ENCODE measurements at regions not wholly inside any gene's neighbourhood (a gene's known extent, or its start where the extent isn't known, plus 50 kb on each side); places are given as distances from the start of the nearest gene placed in this dataset.
A peak's percentile ranks its signal among the peaks of the same experiment; 100 is the strongest.

DNA sequence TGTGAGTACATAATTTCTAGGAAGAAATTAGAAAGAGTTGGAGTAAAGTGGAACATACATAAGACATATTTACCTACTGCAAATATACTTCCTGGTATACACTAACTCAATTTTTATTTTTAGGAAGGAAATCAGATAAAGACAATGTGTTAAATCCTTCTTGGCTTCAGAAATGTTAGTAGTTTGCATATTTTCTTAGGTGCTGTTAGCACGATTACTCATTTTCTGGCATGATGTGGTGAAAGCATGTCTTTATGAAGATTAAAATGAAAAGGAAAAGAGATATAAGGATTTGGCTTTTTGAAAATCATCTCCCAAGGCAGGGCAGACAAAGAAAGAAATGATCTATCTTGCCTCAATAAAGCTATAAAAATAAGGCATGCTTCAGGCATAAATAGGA lies 287.6 kb upstream of the E2F7 start:
- DNase-seq (ENCODE audit: low spot score) = no peak

DNA sequence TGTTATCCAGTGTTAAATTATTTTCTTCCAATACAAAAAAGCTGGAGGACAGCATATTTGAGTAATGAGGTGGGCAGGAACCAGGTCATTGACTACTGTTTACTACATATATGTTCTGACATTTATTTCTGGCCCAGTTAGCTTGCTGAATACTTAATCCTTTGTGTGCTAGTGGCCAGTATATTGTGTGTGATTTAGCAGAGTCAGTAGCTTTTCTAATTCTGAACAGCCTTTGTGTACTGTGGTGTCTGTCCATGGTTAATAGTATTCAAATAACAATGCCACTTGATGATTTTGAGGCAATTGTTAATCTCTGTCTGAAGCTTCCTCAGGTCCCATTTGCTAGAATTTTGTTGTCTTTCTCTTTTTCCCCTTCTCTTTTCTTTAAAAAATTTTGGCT lies 286.5 kb upstream of the E2F7 start:
- no peak for DNase-seq (ENCODE audit: low spot score)

DNA sequence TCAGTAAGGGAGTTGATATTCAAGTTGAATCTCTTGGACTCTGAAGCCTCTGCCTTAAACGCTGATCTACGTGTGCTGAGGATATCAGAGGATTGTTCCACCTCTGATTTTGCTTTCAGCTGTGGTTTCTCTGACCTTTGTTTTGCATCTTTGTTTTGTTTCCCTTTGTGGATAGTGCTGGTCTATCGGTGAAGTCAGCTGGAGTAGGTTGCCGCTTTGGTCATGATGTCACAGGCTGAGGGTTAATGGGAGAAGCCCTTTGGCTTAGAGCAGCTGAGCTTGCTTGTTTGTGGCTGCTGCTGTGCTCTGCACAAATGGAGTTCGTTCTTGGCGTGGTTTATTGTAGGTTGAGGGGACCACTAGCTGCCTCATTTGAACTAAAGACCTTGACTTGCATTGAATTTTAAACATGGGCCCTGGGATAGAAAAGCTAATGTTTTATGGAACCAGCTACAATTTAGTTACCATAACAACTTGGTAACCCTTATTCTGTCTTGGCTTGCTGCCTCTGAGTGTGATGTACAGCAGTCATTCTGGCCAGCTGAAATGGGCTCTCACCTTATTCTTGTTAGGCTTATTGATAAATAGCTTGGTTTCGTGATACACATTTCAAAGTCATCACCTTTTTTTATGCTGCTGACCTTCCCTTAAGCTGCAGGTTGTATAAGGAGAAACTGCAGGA lies 284.5 kb upstream of the E2F7 start:
- no peak for DNase-seq (ENCODE audit: low spot score)

DNA sequence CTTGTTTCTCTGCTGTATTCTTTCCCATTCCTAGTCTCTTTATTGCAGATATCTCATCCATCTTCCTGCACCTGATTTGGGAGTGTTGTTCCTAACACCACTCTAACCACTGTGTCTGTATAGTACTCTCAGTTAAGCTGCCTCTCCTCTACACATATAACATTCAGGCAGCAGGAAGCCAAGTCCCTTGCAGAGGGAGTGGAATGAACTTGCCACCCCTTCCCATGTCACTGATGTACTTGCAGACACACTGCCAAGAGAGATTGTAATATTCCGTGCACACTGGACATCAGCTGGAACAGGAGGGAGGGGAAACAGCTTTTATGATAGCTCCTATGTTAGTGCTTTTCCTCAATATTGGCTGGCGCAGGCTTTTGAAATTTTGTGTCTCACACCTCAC lies 281.6 kb upstream of the E2F7 start:
- DNase-seq (ENCODE audit: low spot score) = no peak

GRCh38 chr12:77345336-77345735 lies 280.0 kb upstream of the E2F7 start:
- DNase-seq (ENCODE audit: low spot score) = no peak

GRCh38 chr12:77344651-77345050 lies 279.3 kb upstream of the E2F7 start:
- no peak for DNase-seq (ENCODE audit: low spot score)

- no peak for DNase-seq (ENCODE audit: low spot score)
Measured at GRCh38 chr12:77343291-77343690, 277.9 kb upstream of the E2F7 start.

DNA sequence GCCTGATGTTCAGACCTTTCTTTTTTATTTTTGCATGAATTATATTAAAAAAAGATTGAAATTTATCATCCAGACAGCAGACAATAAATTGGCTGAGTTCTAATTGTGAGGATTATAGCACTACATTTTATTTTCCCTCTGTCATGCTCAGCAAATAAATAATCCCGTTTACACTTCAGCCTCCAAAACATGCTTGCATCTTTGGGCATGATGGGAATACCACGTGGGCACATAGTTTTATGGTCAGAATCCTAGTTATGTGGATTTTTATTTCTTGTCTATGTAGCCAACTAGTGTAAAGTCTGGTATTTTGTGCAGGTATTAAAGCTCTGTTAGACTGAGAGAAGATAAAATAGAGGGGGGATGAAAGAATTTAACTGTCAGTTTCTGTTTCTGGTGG lies 276.9 kb upstream of the E2F7 start:
- no peak for DNase-seq (ENCODE audit: low spot score)

DNA sequence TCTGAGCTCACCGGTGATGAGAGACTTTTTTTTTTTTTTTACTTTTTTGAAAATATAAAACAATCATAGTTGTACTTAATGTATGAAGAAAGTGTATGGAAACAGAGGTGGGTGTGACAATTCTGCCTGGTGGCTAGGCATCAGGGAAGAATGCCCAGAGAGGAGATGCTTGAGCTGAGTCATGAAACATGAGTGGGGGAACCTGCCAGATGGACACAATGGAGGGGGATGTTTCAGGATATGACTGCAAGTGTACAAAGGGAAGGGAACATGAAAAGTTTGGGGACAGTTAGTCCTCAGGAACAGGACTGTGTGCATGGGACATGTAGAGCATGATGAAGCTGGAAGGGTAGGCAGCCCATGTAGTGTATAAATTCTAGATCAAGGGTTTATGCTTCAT lies 274.2 kb upstream of the E2F7 start:
- DNase-seq (ENCODE audit: low spot score) = no peak

DNA sequence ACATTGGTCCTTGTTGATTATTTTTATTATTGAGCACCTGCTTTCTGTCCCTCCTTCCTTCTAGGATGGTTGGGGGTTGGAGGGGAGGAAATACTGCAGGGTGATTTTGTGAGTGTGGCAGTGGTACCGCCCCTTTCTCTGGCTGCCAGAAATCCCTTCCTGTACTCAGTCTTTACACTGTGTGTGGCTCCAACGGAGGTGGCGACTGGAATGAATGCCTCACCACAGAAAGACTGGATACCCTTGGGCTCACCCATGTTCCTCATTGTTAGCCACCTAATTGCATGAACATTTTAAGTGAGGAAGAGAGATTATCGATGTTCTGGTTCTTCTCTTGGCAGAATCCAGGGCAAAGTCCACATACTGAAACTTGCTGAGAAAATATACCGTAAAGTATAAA lies 272.0 kb upstream of the E2F7 start:
- DNase-seq (ENCODE audit: low spot score) = no peak

- DNase-seq (ENCODE audit: low spot score) = no peak
Measured at GRCh38 chr12:77334806-77335205, 269.4 kb upstream of the E2F7 start.

GRCh38 chr12:77328326-77328725 lies 263.0 kb upstream of the E2F7 start:
- no peak for DNase-seq (ENCODE audit: low spot score)

GRCh38 chr12:77325511-77326236 lies 260.3 kb upstream of the E2F7 start:
- DNase-seq (ENCODE audit: low spot score) = no peak

DNA sequence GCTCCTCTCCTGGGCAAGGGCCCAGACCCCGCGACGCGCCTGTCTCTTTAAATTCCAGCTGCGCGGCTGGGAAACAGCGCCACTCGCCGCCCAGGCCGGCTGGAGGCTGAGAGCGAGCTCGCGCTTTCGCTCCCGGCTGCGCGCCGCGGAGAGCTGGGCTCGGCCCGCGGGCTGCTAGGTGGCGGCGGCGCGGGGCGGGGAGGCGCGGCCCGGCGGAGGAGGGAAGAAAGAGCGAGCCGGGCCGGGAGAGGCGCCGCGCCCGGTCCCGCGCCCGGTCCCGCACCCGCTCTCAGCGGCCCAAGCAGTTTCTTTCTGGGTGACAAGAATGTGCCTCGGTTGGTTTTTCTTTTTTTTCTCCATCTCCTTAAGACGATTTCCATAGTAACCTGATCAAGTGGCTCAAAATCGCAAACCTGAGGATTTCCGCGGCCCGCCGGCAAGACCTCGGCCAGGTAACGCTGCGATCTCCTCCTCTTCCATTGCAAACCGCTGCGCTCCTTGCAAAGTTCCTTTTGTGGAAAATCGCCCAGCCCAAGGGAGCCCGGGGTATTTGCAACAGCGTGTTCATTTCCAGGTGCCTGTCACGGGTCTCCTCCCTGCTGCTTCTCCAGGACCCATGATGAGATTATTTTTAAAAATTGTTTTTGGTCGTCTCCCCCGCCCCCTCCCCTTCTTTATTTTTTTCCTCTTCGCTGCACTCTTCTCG lies 259.5 kb upstream of the E2F7 start:
- DNase-seq (ENCODE audit: low spot score) = peak; percentile 66

GRCh38 chr12:77324416-77324762 lies 259.0 kb upstream of the E2F7 start:
- DNase-seq (ENCODE audit: low spot score) = no peak

- DNase-seq (ENCODE audit: low spot score) = no peak
Measured at GRCh38 chr12:77323788-77324415, 258.5 kb upstream of the E2F7 start.

GRCh38 chr12:77319166-77319565 lies 253.8 kb upstream of the E2F7 start:
- DNase-seq (ENCODE audit: low spot score) = no peak

- no peak for DNase-seq (ENCODE audit: low spot score)
Measured at GRCh38 chr12:77315407-77315806, 250.0 kb upstream of the E2F7 start.

- DNase-seq (ENCODE audit: low spot score) = no peak
Measured at GRCh38 chr12:77314378-77315052, 249.1 kb upstream of the E2F7 start.

GRCh38 chr12:77308056-77308455 lies 242.7 kb upstream of the E2F7 start:
- no peak for DNase-seq (ENCODE audit: low spot score)

DNA sequence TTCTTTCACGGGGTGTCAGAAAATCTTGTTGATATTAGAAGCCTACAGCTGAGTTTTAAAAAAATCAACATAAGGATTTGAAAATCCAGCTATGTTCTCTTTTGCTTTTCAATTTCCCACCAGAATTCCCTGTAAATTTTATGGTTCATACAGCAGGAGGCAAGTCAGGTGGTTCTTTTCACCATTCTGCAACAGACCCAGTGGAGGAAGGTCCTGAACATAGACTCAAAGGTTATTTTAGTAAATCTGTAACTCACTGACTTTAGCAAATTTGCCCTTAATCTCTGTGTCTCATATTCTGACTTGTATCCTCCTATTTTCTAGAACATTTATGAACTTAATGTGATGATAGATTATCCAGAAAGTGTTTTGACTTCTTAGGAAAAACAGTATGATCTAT lies 235.4 kb upstream of the E2F7 start:
- no peak for DNase-seq (ENCODE audit: low spot score)
